GM18873 (cell line): ENCODE measurements at regions not wholly inside any gene's neighbourhood (a gene's known extent, or its start where the extent isn't known, plus 50 kb on each side); places are given as distances from the start of the nearest gene placed in this dataset.
"Not testable (repeated sequence)": the region's sequence is repeated elsewhere in the genome, so short reads cannot be mapped to it uniquely, and the experiment has no call there.

Experiments used
- ATAC-seq: cut with Tn5 transposase; IDR thresholded peaks from one replicate; pipeline ENCODE4 v1.9.1; 2021; ENCODE audit warnings: mild to moderate bottlenecking, moderate library complexity, moderate number of reproducible peaks; ENCODE audit not compliant: unreplicated experiment, low FRiP score

- ATAC-seq: not testable (repeated sequence)
Observed at GRCh38 chr9:2555899-2556600, 65.5 kb upstream of the VLDLR start.

DNA sequence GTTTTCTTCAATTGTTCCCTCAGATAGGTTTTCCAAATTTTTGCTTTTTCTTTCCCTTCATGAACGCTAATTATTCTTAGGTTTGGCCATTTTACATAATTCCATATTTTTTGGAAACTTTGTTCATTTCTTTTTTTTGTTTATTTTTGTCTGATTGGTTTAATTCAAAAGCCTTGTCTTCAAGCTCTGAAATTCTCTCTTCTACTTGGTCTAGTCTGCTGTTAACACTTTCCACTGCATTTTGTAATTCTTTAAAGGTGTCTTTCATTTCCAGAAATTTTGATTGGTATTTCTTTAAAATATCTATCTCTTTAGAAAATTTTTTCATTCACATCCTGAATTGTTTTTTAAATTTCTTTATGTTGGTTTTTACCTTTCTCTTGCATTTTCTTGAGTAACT, 63.9 kb upstream of the VLDLR start:
- no peak for ATAC-seq

DNA sequence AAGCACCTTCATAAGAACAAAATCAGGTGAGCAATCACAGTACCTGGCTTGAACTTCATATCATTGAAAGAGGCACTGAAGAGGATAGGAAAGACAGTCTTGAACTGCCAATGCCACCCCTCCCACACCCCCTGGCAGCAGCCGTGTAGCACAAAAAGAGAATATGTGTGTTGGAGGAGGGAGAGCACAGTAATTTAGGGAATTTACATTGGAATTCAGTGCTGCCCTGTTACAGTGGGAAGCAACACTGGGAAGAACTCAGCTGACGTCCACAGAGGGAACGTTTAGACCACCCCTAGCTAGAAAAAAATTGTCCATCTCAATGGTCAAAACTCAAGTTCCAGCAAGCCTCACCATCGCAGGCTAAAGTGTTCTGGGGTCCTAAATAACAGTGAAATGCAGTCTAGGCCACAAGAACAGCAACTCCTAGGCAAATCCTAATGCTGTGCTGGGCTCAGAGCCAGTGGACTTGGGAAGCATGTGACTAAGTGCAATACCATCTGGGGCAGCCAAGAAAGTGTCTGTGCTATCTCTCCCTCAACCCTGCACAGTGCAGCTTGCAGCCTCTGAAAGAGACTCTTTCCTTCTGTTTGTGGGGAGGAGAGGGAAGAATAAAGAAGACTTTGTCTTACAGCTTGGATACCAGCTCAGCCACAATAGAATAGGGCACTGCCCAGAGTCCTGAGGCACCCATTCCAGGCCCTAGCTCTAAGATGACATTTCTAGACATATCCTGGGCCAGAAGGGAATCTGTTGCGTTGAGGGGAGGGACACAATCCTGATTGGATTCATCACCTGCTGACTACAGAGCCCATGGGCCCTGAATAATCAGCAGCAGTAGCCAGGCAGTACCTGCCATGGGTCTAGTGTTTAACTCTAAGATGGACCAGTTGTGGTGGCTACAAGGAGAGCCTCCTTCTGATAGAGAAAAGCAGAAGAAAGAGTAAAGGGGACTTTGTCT, 62.1 kb upstream of the VLDLR start:
- ATAC-seq: no peak

DNA sequence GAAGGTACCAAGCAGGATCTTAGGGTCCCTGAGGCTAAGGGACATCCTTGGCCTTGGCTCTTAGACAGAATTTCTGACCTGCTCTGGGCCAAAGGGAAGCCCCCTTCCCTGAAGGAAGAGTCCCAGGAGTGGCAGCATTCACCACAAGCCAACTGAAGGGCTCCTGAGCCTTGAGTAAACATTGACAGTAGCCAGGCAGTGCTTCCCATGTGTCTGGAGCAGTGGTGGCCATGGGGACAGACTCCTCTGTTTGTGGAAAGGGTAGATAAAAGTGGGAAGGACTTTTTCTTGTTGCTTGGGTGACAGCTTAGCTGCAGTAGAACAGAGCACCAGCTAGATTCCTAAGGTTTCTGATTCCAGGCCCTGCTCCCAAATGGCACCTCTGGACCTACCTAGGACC, 61.4 kb upstream of the VLDLR start:
- ATAC-seq: no peak

DNA sequence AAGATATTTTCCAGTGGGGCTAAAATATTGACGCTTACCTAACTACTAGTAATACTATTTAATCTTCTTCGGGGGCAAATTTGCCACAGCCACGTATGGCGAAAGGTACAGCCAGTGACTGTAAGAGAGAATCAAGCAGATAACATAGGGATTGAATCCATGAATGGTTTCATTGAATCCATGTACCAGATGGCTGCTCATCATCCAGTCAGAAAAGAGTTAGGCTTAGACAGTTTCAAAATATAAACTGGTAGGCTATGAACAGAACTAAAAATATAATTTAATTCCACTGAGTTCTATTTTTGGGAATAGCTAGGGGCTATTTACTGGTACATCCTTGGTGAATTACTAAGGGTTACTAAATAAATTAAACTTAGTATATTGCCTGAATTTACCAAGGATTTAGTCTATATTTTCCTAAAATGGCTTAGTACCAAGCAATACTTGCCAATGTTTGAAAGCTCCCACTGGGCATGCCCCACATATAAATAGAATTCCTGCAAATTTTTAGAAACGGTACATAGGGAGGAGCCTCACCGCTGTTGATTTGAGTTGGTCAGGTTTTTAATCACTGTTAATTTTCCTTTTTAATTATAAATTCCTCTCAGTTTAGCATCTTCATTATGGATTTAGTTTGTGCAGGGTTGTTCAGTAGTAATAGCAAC, 55.8 kb upstream of the VLDLR start:
- ATAC-seq: no peak

GRCh38 chr9:2567922-2568321, 53.7 kb upstream of the VLDLR start:
- ATAC-seq: no peak

DNA sequence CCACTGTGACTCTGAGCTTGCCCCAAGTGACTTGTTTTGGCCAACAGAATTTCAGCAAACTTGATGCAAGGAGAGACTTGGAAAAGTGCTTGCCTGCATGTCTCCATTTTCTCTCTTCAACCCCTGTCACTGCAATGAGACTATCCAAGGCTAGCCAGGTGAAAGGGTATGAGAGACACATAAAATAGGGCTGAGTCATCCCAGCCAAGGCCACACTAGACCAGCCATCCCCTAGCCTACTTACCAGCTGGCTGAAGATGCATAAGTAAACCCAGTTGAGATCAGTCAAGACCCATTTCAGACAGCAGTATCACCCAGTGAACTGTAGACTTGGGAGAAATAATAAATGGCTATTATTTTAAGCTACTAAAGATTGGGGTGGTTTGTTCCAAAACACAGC, 52.9 kb upstream of the VLDLR start:
- ATAC-seq: no peak

DNA sequence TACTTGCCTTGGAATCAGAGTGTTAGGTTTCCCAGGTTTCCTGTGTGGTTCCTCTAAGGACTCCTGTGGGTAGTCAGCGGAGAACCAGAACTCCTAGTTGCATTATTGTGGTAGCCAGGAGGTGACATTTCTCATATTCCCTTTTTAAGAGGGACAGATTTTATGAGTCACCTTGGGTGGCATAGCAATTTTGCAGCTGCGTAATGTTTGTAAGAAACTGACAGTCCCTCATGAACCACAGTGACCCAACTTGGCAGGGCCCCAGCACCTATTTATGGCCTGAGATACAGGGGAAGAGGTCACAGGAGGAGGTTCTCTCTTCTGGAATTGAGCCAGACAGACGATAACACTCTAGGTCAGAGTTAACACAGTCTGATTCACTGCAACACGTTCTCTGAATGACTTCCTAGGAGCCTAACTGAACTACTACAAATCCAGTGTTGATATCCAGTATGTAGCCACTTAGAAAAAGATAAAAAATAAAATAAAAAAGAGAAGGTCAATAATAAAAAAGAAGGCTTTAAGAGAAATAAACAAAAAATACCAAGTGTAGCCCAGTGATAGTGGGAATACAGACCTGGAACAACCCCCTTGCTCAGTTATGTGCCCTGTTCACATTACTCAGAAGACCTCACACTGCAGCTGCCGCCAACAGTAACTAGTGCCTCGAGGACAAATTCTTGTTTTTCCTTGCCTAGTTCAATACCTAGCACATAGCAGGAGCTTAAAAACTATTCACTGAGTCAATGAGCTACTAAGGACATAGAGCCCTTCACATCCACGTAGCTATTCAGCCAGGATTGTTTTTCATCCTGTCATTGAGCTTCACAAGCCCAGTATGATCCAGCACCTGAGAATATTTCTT, 50.7 kb upstream of the VLDLR start:
- ATAC-seq: no peak
